ENCODE measurements at regions not wholly inside any gene's neighbourhood (a gene's known extent, or its start where the extent isn't known, plus 50 kb on each side); places are given as distances from the start of the nearest gene placed in this dataset.

DNA sequence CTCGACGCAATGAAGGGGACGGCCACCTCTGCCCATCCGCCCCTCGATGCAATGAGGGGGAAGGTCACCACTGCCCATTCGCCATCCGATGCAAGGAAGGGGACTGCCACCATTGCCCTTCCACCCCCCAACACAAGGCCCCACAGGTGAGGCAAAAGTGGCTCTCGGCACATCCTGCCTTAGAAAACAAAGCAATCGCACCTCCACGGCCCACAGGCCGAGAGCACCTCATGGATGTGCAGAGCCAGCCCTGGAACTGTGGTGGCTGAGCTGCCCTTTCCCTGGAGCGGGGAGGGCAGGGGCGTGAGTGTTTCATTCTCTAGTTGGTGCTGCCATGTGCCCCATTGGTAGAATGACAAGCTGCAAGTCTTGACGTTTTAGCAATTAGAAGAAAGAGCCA, 320.6 kb upstream of the SALL3 start:
- TF ChIP-seq CTCF (IDR thresholded peaks at IDR 0.05) (no peak), POLR2A (IDR thresholded peaks at IDR 0.05) (no peak)
